GM12878 (cell line): ENCODE measurements at regions not wholly inside any gene's neighbourhood (a gene's known extent, or its start where the extent isn't known, plus 50 kb on each side); places are given as distances from the start of the nearest gene placed in this dataset.

Experiments used
- ATAC-seq: fragments of 200-7000 bp; cut with Tn5 transposase; 3 replicates; pipeline ENCODE4 v1.9.1; 2020; ENCODE audit warnings: mild to moderate bottlenecking, moderate library complexity
- BruUV-seq: library from RNA; stranded (reverse); fragments of 400-500 nt; replicated peaks from 2 replicates; lab custom pipeline; 2021; lab: Mats Ljungman, UMichigan
- CTCF ChIA-PET: fragments of 300-600 bp; sonication (Branson Sonifier 250); formaldehyde crosslinking; extraction: SDS; loops from one replicate; lab custom pipeline; 2021; ENCODE audit warnings: inconsistent platforms; lab: Yijun Ruan, JAX
- POLR2A ChIA-PET: fragments of 350-600 bp; formaldehyde crosslinking; extraction: SDS; loops from one replicate; lab custom pipeline; 2021; ENCODE audit warnings: inconsistent platforms; lab: Charles Lee
- RAD21 ChIA-PET: fragments of 300-600 bp; sonication (Branson Sonifier 250); formaldehyde crosslinking; loops from one replicate; lab custom pipeline; 2023; ENCODE audit warnings: antibody characterized with exemption; ENCODE audit not compliant: unreplicated experiment; lab: Charles Lee
- SMC1A ChIA-PET: fragments of 300-600 bp; sonication (Branson Sonifier 250); formaldehyde crosslinking; loops from one replicate; lab custom pipeline; 2023; ENCODE audit not compliant: unreplicated experiment, uncharacterized antibody; lab: Charles Lee
- DNase-seq: peaks from one replicate; pipeline ENCODE4 v3.0.0-alpha.2; 2011; ENCODE audit warnings: low read depth, low spot score
- FAIRE-seq: peaks from 3 replicates; lab custom pipeline; 2011; peaks lifted over from hg19 to GRCh38; lab: Jason Lieb, UNC
- H2AFZ ChIP-seq: 2 replicates; pipeline ENCODE4 v1.6.0; 2011; ENCODE audit warnings: low read depth, low read length, control low read depth; ENCODE audit not compliant: control insufficient read depth
- H3K27ac ChIP-seq: 2 replicates; pipeline ENCODE4 v1.5.1; 2011; ENCODE audit warnings: control low read depth; ENCODE audit not compliant: control insufficient read depth, insufficient read depth
- H3K27me3 ChIP-seq, 2 experiments: replicated peaks in 1 of 2; 2 replicates each; pipeline versions ENCODE4 v1.6.0 to v1.6.1; 2011; ENCODE audit warnings: low read length in 1 of 2; ENCODE audit not compliant: control insufficient read depth in 2 of 2, insufficient read depth in 2 of 2
- H3K36me3 ChIP-seq, 2 experiments: 2 replicates each; pipeline ENCODE4 v1.5.1; 2011; ENCODE audit warnings: low read length in 1 of 2; ENCODE audit not compliant: control insufficient read depth in 2 of 2, insufficient read depth in 2 of 2
- H3K4me1 ChIP-seq: 2 replicates; pipeline ENCODE4 v1.6.1; 2011; ENCODE audit warnings: mild to moderate bottlenecking, low read length, moderate library complexity, mixed read lengths; ENCODE audit not compliant: control insufficient read depth, insufficient read depth
- H3K4me2 ChIP-seq: 2 replicates; pipeline ENCODE4 v1.6.0; 2011; ENCODE audit warnings: control low read depth; ENCODE audit not compliant: control insufficient read depth, insufficient read depth
- H3K4me3 ChIP-seq: fragments of 200-600 bp; sonication (generic); 2 replicates; pipeline ENCODE4 v1.5.1; 2016
- H3K79me2 ChIP-seq: 2 replicates; pipeline ENCODE4 v1.6.0; 2011; ENCODE audit warnings: low read length; ENCODE audit not compliant: control insufficient read depth, insufficient read depth
- H3K9ac ChIP-seq: 2 replicates; pipeline ENCODE4 v1.8.0; 2011; ENCODE audit warnings: low read length, control low read depth, mixed read lengths; ENCODE audit not compliant: control insufficient read depth, insufficient read depth
- H3K9me3 ChIP-seq: replicated peaks from 3 replicates; pipeline ENCODE4 v1.5.1; 2011; ENCODE audit warnings: mild to moderate bottlenecking, low read length; ENCODE audit not compliant: control insufficient read depth, insufficient read depth
- H4K20me1 ChIP-seq: 2 replicates; pipeline ENCODE4 v1.6.0; 2011; ENCODE audit not compliant: control insufficient read depth, insufficient read depth
- CBX3 ChIP-seq: fragments of 200-600 bp; sonication (generic); IDR thresholded peaks from 2 replicates; pipeline ENCODE4 v1.6.1; 2016; ENCODE audit warnings: low read depth, borderline replicate concordance
- EED ChIP-seq: sonication (generic); IDR thresholded peaks from 2 replicates; pipeline ENCODE4 v1.6.1; 2016; ENCODE audit warnings: antibody characterized with exemption, low read depth
- MEF2A ChIP-seq: IDR thresholded peaks from 2 replicates; pipeline ENCODE4 v1.6.1; 2011; ENCODE audit warnings: low read depth, mild to moderate bottlenecking, low read length, moderate library complexity; ENCODE audit not compliant: insufficient read depth
- NBN ChIP-seq: fragments of 450-650 bp; IDR thresholded peaks from 2 replicates; pipeline ENCODE4 v1.6.1; 2016
- PML ChIP-seq: IDR thresholded peaks from 2 replicates; pipeline ENCODE4 v1.6.1; 2012; ENCODE audit warnings: low read length, inconsistent platforms
- SPI1 ChIP-seq: IDR thresholded peaks from 2 replicates; pipeline ENCODE4 v1.6.1; 2011; ENCODE audit warnings: low read depth, mild to moderate bottlenecking, low read length, moderate library complexity, borderline replicate concordance; ENCODE audit not compliant: insufficient read depth
- ZBED1 ChIP-seq: IDR thresholded peaks from 2 replicates; pipeline ENCODE4 v1.6.1; 2016; ENCODE audit warnings: borderline replicate concordance
- ZBTB4 ChIP-seq: fragments of 450-650 bp; formaldehyde crosslinking; IDR thresholded peaks from 2 replicates; pipeline ENCODE4 v1.4.0; 2022; ENCODE audit warnings: mild to moderate bottlenecking, moderate library complexity
- WGBS: methylation state at CpG from one replicate; pipeline ENCODE4 v1.1.6; 2016; ENCODE audit warnings: low lambda C conversion rate; ENCODE audit not compliant: insufficient replicate concordance, insufficient coverage; ENCODE audit errors: missing lambda C conversion rate; 5-methylcytosine and 5-hydroxymethylcytosine counted together
- in situ Hi-C: fragments of 300-500 bp; cut with MboI; formaldehyde crosslinking; loops from 9 replicates; pipeline ENCODE4 v1.14.3; 2018; ENCODE audit warnings: mixed read lengths
- intact Hi-C: fragments of 100-400 bp; cut with micrococcal nuclease; formaldehyde crosslinking; loops from one replicate; pipeline ENCODE4 v1.14.2; 2022; ENCODE audit not compliant: unreplicated experiment

DNA sequence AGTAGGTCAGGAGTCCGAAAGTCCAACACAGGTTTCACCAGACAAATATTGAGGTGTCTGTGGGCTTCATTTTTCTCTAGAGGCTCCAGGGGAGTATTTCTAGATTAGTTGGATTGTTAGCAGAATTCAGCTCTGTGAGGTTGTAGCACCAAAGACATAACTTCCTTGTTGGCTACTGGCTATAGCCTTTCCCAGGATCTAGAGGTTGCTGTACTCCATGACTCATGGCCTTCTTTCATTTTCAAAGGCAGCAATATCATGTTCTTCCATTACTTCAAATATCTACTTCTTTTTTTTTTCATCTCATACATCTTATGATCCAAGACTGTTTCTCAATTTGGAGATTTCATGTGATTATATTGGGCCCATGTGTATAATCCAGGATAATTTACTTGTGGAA lies 404.0 kb upstream of the FAM174A start:
- RAD21 ChIA-PET = no interaction called here
- in situ Hi-C loops = no loop called here

More for the DNA sequence above, 404.0 kb upstream of the FAM174A start:
- Histone ChIP-seq H3K27me3 (no peaks in the 10 kb centered on the region), H4K20me1 (no peaks in the 10 kb centered on the region), H3K4me1 (no peaks in the 10 kb centered on the region), H3K36me3 (no peaks in the 10 kb centered on the region), H3K9me3 (no peaks in the 10 kb centered on the region), H3K4me2 (no peak overlapping the region), H3K4me3 (no peak overlapping the region), H3K27ac (no peak overlapping the region), H3K9ac (no peak overlapping the region), H2AFZ (no peak overlapping the region), H3K79me2 (no peaks in the 10 kb centered on the region)
- FAIRE-seq (no peak), DNase-seq (no peak), ATAC-seq (no peak)
- no TSS peak for BruUV-seq
- CTCF ChIA-PET = interaction anchor here (0.7 kb wide), 1 partner anchor 120 kb away, joined by 3 read pairs; no protein-coding TSS in a partner anchor
- WGBS = 0% methylated on average over 1 of the region's 1 CpG
- TF ChIP-seq CBX3 (no peak), MEF2A (no peak), PML (no peak), ZBTB4 (no peak), EED (no peak), SPI1 (no peak), ZBED1 (no peak), NBN (no peak)
- intact Hi-C loops = no loop called here
- SMC1A ChIA-PET = no interaction called here
- POLR2A ChIA-PET = no interaction called here
